NCI-H460 (cell line): ENCODE measurements at regions not wholly inside any gene's neighbourhood (a gene's known extent, or its start where the extent isn't known, plus 50 kb on each side); places are given as distances from the start of the nearest gene placed in this dataset.
"Not testable (repeated sequence)": the region's sequence is repeated elsewhere in the genome, so short reads cannot be mapped to it uniquely, and the experiment has no call there.

Experiments
- DNase-seq: peaks from one replicate; pipeline ENCODE4 v3.0.0-alpha.2; 2016; ENCODE audit warnings: low read depth; ENCODE audit errors: extremely low read depth

- DNase-seq, result no peak
Measured at GRCh38 chr7:84744385-84744784, 442.5 kb downstream of the SEMA3D start.

- no peak for DNase-seq
Measured at GRCh38 chr7:84738583-84739150, 448.2 kb downstream of the SEMA3D start.

DNA sequence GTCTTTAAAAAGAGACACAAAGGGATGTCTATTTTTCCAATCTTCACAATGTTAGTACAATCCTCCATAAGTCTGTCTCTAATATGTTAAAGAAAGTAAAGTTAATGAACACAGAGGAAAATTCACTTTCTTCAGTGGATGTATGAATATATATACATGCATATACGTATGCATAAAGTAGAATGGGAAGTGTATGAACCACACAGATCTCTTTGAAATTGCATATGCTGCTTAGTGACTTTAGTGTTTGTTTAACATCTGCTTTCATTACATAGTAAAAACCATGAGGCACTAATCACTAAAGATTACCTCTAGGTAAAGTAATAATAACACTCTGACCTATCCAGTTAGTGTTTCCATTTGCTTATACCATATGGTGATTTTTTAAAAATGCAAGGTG lies 451.2 kb downstream of the SEMA3D start:
- no peak for DNase-seq

GRCh38 chr7:84735011-84735410 lies 451.8 kb downstream of the SEMA3D start:
- DNase-seq, result no peak

DNA sequence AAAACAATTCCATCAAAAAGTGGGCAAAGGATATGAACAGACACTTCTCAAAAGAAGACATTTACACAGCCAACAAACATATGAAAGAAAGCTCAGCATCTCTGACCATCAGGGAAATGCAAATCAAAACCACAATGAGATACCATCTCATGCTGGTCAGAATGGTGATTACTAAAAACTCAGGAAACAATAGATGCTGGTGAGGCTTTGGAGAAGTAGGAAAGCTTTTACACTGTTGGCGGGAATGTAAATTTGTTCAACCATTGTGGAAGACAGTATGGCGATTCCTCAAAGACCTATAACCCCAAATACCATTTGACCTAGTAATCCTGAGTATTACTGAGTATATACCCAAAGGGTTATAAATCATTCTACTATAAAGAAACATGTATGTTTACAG lies 452.9 kb downstream of the SEMA3D start:
- DNase-seq, result not testable (repeated sequence)

- DNase-seq, result not testable (repeated sequence)
Measured at GRCh38 chr7:84730864-84731263, 456.0 kb downstream of the SEMA3D start.

DNA sequence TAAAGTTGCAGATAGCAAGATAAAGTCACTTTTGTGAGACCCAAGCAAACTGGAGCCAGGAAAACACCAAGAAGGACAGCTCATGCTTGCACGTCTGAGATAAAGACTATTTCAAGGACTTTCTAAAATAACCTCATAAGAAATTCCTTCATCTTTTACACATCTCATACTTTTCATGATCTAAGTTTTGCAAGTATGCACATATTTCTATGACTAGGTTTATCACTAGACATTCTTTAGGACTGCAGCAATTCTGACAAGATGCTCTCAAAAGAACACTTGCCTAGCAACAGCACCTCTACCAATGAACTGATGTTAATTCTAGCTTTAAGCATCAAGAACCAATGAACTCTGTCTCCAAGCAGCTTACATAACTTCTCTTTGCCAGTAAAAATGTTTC lies 457.6 kb downstream of the SEMA3D start:
- no peak for DNase-seq

DNA sequence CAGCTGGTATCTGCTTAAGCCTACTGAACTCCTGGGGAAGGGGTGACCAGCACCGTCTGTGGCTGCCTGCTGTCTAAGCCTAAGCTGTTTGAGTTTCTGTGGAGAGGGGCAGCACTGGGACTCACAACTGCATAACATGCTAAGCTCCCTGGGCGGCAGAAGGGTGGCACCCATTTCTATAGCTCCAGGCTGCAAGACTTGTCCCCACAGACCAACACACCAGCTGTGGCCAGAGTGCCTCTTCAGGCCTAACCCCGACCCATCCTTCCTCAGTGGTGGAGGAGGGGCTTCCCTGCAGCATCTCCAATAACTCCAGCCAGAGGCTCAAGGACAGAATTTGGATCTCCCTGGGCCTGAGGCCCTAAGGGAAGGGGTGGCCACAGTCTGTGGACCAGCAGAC lies 464.1 kb downstream of the SEMA3D start:
- no peak for DNase-seq

DNA sequence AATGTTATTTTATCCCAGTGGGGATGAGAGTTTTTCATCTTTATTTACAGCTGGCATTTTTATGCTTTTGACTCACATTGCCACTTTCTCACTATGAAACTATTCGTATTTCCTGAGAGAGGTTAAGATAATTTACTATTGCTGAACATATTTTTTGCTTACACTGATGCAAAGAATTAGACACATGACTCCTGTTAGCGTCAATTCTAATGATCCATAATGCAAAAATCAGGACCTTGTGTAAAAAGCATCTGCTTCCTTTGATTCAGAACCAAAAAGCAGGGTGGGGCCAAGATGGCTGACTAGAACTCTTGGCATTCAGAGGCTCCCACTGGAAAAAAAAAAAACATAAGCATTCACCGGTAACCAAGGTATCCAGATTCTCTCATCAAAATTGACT lies 464.8 kb downstream of the SEMA3D start:
- DNase-seq, result no peak

- DNase-seq, result no peak
Measured at GRCh38 chr7:84720456-84721097, 466.3 kb downstream of the SEMA3D start.

- DNase-seq, result no peak
Measured at GRCh38 chr7:84714765-84715164, 472.1 kb downstream of the SEMA3D start.

- no peak for DNase-seq
Measured at GRCh38 chr7:84712374-84713121, 474.3 kb downstream of the SEMA3D start.

DNA sequence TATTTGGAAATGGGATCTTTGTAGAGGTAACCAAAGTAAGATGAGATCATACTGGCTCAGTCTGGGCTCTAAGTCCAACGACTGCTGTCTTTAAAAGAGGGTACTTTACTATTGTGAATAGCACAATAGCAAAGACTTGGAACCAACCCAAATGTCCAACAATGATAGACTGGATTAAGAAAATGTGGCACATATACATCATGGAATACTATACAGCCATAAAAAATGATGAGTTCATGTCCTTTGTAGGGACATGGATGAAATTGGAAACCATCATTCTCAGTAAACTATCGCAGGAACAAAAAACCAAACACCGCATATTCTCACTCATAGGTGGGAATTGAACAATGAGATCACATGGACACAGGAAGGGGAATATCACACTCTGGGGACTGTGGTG lies 476.3 kb downstream of the SEMA3D start:
- not testable (repeated sequence) for DNase-seq

DNA sequence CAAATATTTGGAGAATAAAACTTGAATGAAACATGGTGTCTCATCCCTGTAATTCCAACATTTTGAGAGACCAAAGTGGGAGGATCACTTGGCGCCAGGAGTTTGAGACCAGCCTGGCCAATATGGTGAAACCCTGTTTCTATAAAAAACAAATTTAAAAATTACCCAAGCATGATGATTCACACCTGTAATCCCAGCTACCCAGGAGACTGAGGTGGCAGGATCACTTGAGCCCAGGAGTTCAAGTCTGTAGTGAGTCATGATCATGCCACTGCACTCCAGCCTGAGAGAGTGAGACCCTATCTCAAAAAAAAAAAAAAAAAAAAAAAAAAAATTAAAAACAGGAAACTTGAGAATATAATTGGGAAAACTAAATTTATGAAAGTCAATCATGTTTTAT lies 481.1 kb downstream of the SEMA3D start:
- DNase-seq, result no peak

DNA sequence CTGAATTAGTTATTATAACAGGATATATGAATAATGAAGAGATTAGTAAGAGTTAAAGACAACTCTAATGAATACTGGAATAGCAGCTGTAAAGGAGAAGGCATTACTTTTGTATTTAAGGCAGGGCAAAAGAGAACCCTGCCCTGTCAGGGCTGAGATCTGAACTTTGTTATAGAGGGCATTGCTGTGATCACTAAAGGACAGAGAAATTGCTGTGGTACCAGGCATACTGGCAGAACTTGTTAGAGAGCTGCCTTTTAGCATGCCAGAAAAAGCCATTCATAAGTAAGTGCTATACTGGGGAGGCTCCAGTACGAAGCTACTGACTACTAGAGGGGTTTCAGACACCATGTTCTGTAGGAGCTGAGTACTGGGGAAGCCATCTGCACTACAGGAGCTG lies 481.8 kb downstream of the SEMA3D start:
- no peak for DNase-seq

- peak; percentile 61 for DNase-seq
Measured at GRCh38 chr7:84704380-84704779, 482.5 kb downstream of the SEMA3D start.

- DNase-seq, result peak; percentile 99
Measured at GRCh38 chr7:84701524-84702306, 485.1 kb downstream of the SEMA3D start.

- no peak for DNase-seq
Measured at GRCh38 chr7:84700563-84701370, 486.1 kb downstream of the SEMA3D start.

- DNase-seq, result no peak
Measured at GRCh38 chr7:84697506-84697905, 489.4 kb downstream of the SEMA3D start.

GRCh38 chr7:84693483-84693882 lies 493.4 kb downstream of the SEMA3D start:
- no peak for DNase-seq
